OCI-LY7 (cell line): ENCODE measurements at regions not wholly inside any gene's neighbourhood (a gene's known extent, or its start where the extent isn't known, plus 50 kb on each side); places are given as distances from the start of the nearest gene placed in this dataset.

ENCODE experiments used
- BruUV-seq: library from RNA; stranded (reverse); fragments of 400-500 nt; replicated peaks from 2 replicates; lab custom pipeline; 2021; lab: Mats Ljungman, UMichigan
- CTCF ChIA-PET: fragments of 300-600 bp; sonication (Branson Sonifier 250); formaldehyde crosslinking; loops from one replicate; lab custom pipeline; 2022; ENCODE audit warnings: antibody characterized with exemption; ENCODE audit not compliant: unreplicated experiment; lab: Charles Lee
- POLR2A ChIA-PET: fragments of 300-600 bp; sonication (Branson Sonifier 250); formaldehyde crosslinking; loops from one replicate; lab custom pipeline; 2022; ENCODE audit warnings: antibody characterized with exemption; lab: Charles Lee
- DNase-seq: peaks from one replicate; pipeline ENCODE4 v3.0.0-alpha.2; 2015; ENCODE audit warnings: low spot score
- H2AFZ ChIP-seq: fragments of 200-600 bp; sonication (generic), shearing (Covaris generic); 2 replicates; pipeline ENCODE4 v1.6.1; 2014; ENCODE audit warnings: mild to moderate bottlenecking, antibody characterized with exemption, low read length, moderate library complexity
- H3K27ac ChIP-seq: fragments of 200-600 bp; sonication (generic); 2 replicates; pipeline ENCODE4 v1.5.1; 2014; ENCODE audit warnings: mixed run types, low read depth, mild to moderate bottlenecking, moderate library complexity, low read length, inconsistent platforms; ENCODE audit not compliant: poor library complexity, severe bottlenecking
- H3K36me3 ChIP-seq: fragments of 200-600 bp; sonication (generic); 2 replicates; pipeline ENCODE4 v1.6.1; 2014; ENCODE audit warnings: mild to moderate bottlenecking, antibody characterized with exemption, low read length, moderate library complexity, mixed read lengths; ENCODE audit not compliant: insufficient read depth
- H3K4me1 ChIP-seq: fragments of 200-600 bp; sonication (generic); 2 replicates; pipeline ENCODE4 v1.5.1; 2014; ENCODE audit warnings: mild to moderate bottlenecking, low read length; ENCODE audit not compliant: insufficient read depth, poor library complexity, severe bottlenecking
- H3K4me2 ChIP-seq: fragments of 200-600 bp; sonication (generic); 2 replicates; pipeline ENCODE4 v1.6.1; 2014; ENCODE audit warnings: mild to moderate bottlenecking, low read length
- H3K4me3 ChIP-seq: fragments of 200-600 bp; sonication (generic); 2 replicates; pipeline ENCODE4 v1.5.1; 2014; ENCODE audit warnings: mild to moderate bottlenecking, low read depth, low read length; ENCODE audit not compliant: poor library complexity, severe bottlenecking
- H3K79me2 ChIP-seq: fragments of 200-600 bp; sonication (generic); 2 replicates; pipeline ENCODE4 v1.6.1; 2016; ENCODE audit warnings: low read depth, mild to moderate bottlenecking, low read length, moderate library complexity, mixed read lengths; ENCODE audit not compliant: insufficient read depth
- H3K9me2 ChIP-seq: fragments of 200-600 bp; sonication (generic); 2 replicates; pipeline ENCODE4 v1.6.1; 2016; ENCODE audit warnings: mild to moderate bottlenecking, low read length, mixed read lengths; ENCODE audit not compliant: insufficient read depth
- H3K9me3 ChIP-seq: fragments of 200-600 bp; sonication (generic); 2 replicates; pipeline ENCODE4 v1.6.1; 2014; ENCODE audit warnings: mild to moderate bottlenecking, mixed run types, low read length, mixed read lengths
- H4K20me1 ChIP-seq: fragments of 200-600 bp; sonication (generic); 2 replicates; pipeline ENCODE4 v1.6.1; 2014; ENCODE audit warnings: mild to moderate bottlenecking, antibody characterized with exemption, low read length, moderate library complexity, mixed read lengths; ENCODE audit not compliant: insufficient read depth
- EZH2phosphoT487 ChIP-seq: fragments of 200-600 bp; sonication (generic); IDR thresholded peaks from 2 replicates; pipeline ENCODE4 v1.6.1; 2018; ENCODE audit warnings: low read depth, borderline replicate concordance, mild to moderate bottlenecking, mixed run types, antibody characterized with exemption, low read length, moderate library complexity, mixed read lengths
- intact Hi-C: fragments of 100-400 bp; cut with micrococcal nuclease; formaldehyde crosslinking; loops from one replicate; pipeline ENCODE4 v1.10.0; 2022; ENCODE audit not compliant: unreplicated experiment
- TF ChIP-seq, protein P1 (sequence below): fragments of 200-600 bp; sonication (generic); conservative IDR thresholded peaks from 2 replicates; pipeline ENCODE4 v1.5.1; 2014; ENCODE audit warnings: mild to moderate bottlenecking, antibody characterized with exemption, low read length, moderate library complexity, mixed read lengths

DNA sequence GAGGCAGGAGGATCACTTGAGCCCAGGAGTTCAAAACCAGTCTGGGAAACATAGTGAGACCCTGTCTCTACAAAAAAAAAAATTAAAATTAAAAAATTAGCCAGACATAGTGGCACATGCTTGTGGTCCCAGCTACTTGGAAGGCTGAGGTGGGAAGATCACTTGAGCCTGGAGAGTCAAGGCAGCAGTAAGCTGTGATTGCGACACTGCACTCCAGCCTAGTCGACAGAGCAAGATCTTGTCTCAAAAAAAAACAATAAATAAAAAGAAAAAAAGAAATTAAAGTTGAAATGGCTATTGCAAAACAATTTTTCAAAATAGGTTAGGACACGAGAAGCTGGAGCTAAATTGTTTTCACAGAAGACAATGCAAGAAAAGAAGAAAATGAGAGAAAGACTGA lies 379.0 kb upstream of the RNF32 start:
- H3K4me2 ChIP-seq = no peak overlapping the region
- CTCF ChIA-PET = no interaction called here

DNA sequence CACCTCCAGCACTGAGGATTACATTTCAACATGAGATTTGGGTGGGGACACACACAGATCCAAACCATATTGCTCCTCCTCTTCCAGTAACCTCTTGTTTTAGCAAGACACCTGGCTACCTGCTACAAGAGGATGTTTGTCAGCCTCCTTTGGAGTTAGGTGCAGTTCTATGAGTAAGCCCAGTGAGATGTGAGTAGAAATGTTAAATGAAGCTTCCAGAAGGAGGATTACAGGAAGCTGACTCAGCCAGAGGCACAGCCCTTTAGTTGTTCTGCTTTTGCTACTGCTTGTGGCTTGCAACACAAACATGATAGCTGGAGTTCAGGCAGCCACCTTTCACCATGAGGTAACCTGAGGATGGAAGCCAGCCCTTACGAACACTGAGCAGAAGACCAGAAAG lies 382.7 kb upstream of the RNF32 start:
- CTCF ChIA-PET = no interaction called here
- H3K27ac ChIP-seq = no peak overlapping the region
- no peaks in the 10 kb centered on the region for H3K79me2 ChIP-seq
- DNase-seq = no peak
- POLR2A ChIA-PET = no interaction called here
- H3K36me3 ChIP-seq = no peaks in the 10 kb centered on the region
- H2AFZ ChIP-seq = no peak overlapping the region
- no peaks in the 10 kb centered on the region for H3K9me3 ChIP-seq
- H3K4me3 ChIP-seq = no peak overlapping the region
- H4K20me1 ChIP-seq = no peaks in the 10 kb centered on the region
- intact Hi-C loops = no loop called here
- TF ChIP-seq, protein P1, sequence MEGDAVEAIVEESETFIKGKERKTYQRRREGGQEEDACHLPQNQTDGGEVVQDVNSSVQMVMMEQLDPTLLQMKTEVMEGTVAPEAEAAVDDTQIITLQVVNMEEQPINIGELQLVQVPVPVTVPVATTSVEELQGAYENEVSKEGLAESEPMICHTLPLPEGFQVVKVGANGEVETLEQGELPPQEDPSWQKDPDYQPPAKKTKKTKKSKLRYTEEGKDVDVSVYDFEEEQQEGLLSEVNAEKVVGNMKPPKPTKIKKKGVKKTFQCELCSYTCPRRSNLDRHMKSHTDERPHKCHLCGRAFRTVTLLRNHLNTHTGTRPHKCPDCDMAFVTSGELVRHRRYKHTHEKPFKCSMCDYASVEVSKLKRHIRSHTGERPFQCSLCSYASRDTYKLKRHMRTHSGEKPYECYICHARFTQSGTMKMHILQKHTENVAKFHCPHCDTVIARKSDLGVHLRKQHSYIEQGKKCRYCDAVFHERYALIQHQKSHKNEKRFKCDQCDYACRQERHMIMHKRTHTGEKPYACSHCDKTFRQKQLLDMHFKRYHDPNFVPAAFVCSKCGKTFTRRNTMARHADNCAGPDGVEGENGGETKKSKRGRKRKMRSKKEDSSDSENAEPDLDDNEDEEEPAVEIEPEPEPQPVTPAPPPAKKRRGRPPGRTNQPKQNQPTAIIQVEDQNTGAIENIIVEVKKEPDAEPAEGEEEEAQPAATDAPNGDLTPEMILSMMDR = no peak
- no peak for TF ChIP-seq EZH2phosphoT487
- BruUV-seq = no TSS peak
- no peak overlapping the region for H3K4me2 ChIP-seq
- no peaks in the 10 kb centered on the region for H3K4me1 ChIP-seq
- no peaks in the 10 kb centered on the region for H3K9me2 ChIP-seq

More for the DNA sequence above, 379.0 kb upstream of the RNF32 start:
- TF ChIP-seq EZH2phosphoT487 = no peak
- TF ChIP-seq, protein P1 = no peak
- Histone ChIP-seq H3K4me1 (no peaks in the 10 kb centered on the region), H2AFZ (no peak overlapping the region), H4K20me1 (no peaks in the 10 kb centered on the region), H3K9me2 (no peaks in the 10 kb centered on the region), H3K4me3 (no peak overlapping the region), H3K79me2 (no peaks in the 10 kb centered on the region), H3K27ac (no peak overlapping the region), H3K36me3 (no peaks in the 10 kb centered on the region), H3K9me3 (no peaks in the 10 kb centered on the region)
- intact Hi-C loops = no loop called here
- BruUV-seq = no TSS peak
- DNase-seq = no peak
- POLR2A ChIA-PET = no interaction called here

DNA sequence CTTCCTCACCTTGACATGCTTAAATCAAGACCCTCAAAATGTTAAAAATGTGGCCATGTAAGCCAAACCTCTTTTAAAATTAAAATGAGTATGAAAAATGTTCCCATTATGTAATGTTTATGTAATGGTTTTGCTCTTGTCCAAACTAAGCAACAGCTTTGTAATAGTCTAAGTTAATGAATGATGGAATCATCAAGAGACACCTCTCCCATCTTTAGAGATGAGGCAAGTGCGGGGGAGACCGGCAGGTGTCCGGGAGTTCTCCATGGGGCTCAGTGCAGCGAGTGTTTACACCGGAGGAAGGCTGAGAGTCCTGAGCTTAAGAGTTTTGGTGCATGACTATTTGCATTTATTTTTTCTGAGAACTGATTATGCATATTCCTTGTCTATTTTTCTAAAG lies 384.9 kb upstream of the RNF32 start:
- no peak for DNase-seq

More for the DNA sequence above, 384.9 kb upstream of the RNF32 start:
- BruUV-seq = no TSS peak
- CTCF ChIA-PET = no interaction called here
- Histone ChIP-seq H3K79me2 (no peaks in the 10 kb centered on the region), H4K20me1 (no peaks in the 10 kb centered on the region), H3K9me2 (no peaks in the 10 kb centered on the region), H3K36me3 (no peaks in the 10 kb centered on the region), H2AFZ (no peak overlapping the region), H3K4me2 (no peak overlapping the region), H3K4me1 (no peaks in the 10 kb centered on the region), H3K4me3 (no peak overlapping the region), H3K9me3 (no peaks in the 10 kb centered on the region), H3K27ac (no peak overlapping the region)
- TF ChIP-seq EZH2phosphoT487 = no peak
- TF ChIP-seq, protein P1 = no peak
- POLR2A ChIA-PET = no interaction called here
- intact Hi-C loops = no loop called here
